Liver (tissue), 8 donors: ENCODE measurements at regions not wholly inside any gene's neighbourhood (a gene's known extent, or its start where the extent isn't known, plus 50 kb on each side); places are given as distances from the start of the nearest gene placed in this dataset.

ENCODE experiments used
- DNase-seq: peaks from one replicate; pipeline ENCODE4 v3.0.0-alpha.2; 2017; ENCODE audit warnings: low spot score
- H3K27ac ChIP-seq, 2 donors: one replicate each; pipeline ENCODE4 v1.7.0; 2013; ENCODE audit warnings: inconsistent platforms in 2 of 2, low read length in 2 of 2, control low read depth in 1 of 2, low read depth in 1 of 2, mild to moderate bottlenecking in 1 of 2
- H3K27me3 ChIP-seq, 4 donors: one replicate each; pipeline versions ENCODE4 v1.6.1 to v1.7.0; 2013; ENCODE audit warnings: low read length in 3 of 4, inconsistent platforms in 1 of 4, mild to moderate bottlenecking in 1 of 4, moderate library complexity in 1 of 4; ENCODE audit not compliant: control insufficient read depth in 4 of 4, insufficient read depth in 4 of 4
- H3K36me3 ChIP-seq, 4 donors: one replicate each; pipeline versions ENCODE4 v1.6.1 to v1.7.0; 2013; ENCODE audit warnings: low read length in 3 of 4, mild to moderate bottlenecking in 3 of 4, low read depth in 1 of 4, moderate library complexity in 1 of 4; ENCODE audit not compliant: control insufficient read depth in 4 of 4, insufficient read depth in 3 of 4
- H3K4me1 ChIP-seq, 4 donors: one replicate each; pipeline versions ENCODE4 v1.6.1 to v1.7.0; 2013; ENCODE audit warnings: low read length in 3 of 4, mild to moderate bottlenecking in 3 of 4, moderate library complexity in 1 of 4; ENCODE audit not compliant: control insufficient read depth in 4 of 4, insufficient read depth in 4 of 4
- H3K4me3 ChIP-seq, 3 donors: one replicate each; pipeline versions ENCODE4 v1.6.1 to v1.7.0; 2013; ENCODE audit warnings: low read length in 3 of 3, control low read depth in 1 of 3, low read depth in 1 of 3, mild to moderate bottlenecking in 1 of 3
- H3K9ac ChIP-seq, 2 donors: one replicate each; pipeline ENCODE4 v1.7.0; 2013; ENCODE audit warnings: low read length in 2 of 2, mild to moderate bottlenecking in 2 of 2, moderate library complexity in 2 of 2, control low read depth in 1 of 2, low read depth in 1 of 2
- H3K9me3 ChIP-seq, 4 donors: one replicate each; pipeline versions ENCODE4 v1.6.1 to v1.7.0; 2013; ENCODE audit warnings: low read length in 3 of 4; ENCODE audit not compliant: control insufficient read depth in 4 of 4
- EGR1 ChIP-seq, 2 donors: IDR thresholded peaks; 2 replicates each; pipeline ENCODE4 v1.6.1; 2016 to 2018; ENCODE audit warnings: antibody characterized with exemption in 2 of 2, low read depth in 2 of 2
- FOXA1 ChIP-seq: IDR thresholded peaks from 2 replicates; pipeline ENCODE4 v1.6.1; 2016; ENCODE audit warnings: antibody characterized with exemption
- FOXA2 ChIP-seq: IDR thresholded peaks from 2 replicates; pipeline ENCODE4 v1.6.1; 2016; ENCODE audit warnings: antibody characterized with exemption
- GABPA ChIP-seq, 2 donors: IDR thresholded peaks in 1 of 2; conservative IDR thresholded peaks in 1 of 2; 2 replicates each; pipeline ENCODE4 v1.6.1; 2016; ENCODE audit warnings: antibody characterized with exemption in 2 of 2, mild to moderate bottlenecking in 1 of 2, moderate library complexity in 1 of 2
- HNF4A ChIP-seq, 2 donors: conservative IDR thresholded peaks; 2 replicates each; pipeline ENCODE4 v1.6.1; 2016; ENCODE audit warnings: antibody characterized with exemption in 2 of 2, mild to moderate bottlenecking in 2 of 2
- HNF4G ChIP-seq: IDR thresholded peaks from 2 replicates; pipeline ENCODE4 v1.6.1; 2016; ENCODE audit warnings: antibody characterized with exemption
- JUND ChIP-seq, 2 donors: IDR thresholded peaks; 2 replicates each; pipeline ENCODE4 v1.6.1; 2016; ENCODE audit warnings: antibody characterized with exemption in 2 of 2
- MAX ChIP-seq: IDR thresholded peaks from 2 replicates; pipeline ENCODE4 v1.6.1; 2016; ENCODE audit warnings: antibody characterized with exemption
- NR2F2 ChIP-seq: IDR thresholded peaks from 2 replicates; pipeline ENCODE4 v1.6.1; 2016; ENCODE audit warnings: antibody characterized with exemption
- RAD21 ChIP-seq, 2 donors: IDR thresholded peaks; 2 replicates each; pipeline ENCODE4 v1.6.1; 2016; ENCODE audit warnings: antibody characterized with exemption in 2 of 2, mild to moderate bottlenecking in 2 of 2
- RXRA ChIP-seq, 2 donors: IDR thresholded peaks; 2 replicates each; pipeline ENCODE4 v1.6.1; 2017 to 2018; ENCODE audit warnings: antibody characterized with exemption in 2 of 2, mild to moderate bottlenecking in 1 of 2
- SP1 ChIP-seq: IDR thresholded peaks from 2 replicates; pipeline ENCODE4 v1.6.1; 2018; ENCODE audit warnings: antibody characterized with exemption, mild to moderate bottlenecking
- TAF1 ChIP-seq: conservative IDR thresholded peaks from 2 replicates; pipeline ENCODE4 v1.6.1; 2016; ENCODE audit warnings: antibody characterized with exemption, mild to moderate bottlenecking
- YY1 ChIP-seq: IDR thresholded peaks from 2 replicates; pipeline ENCODE4 v1.6.1; 2016; ENCODE audit warnings: antibody characterized with exemption, mild to moderate bottlenecking
- ZBTB33 ChIP-seq: IDR thresholded peaks from 2 replicates; pipeline ENCODE4 v1.6.1; 2016; ENCODE audit warnings: antibody characterized with exemption
- WGBS: extraction: QIAGEN DNeasy Blood & Tissue Kit; methylation state at CpG from one replicate; pipeline ENCODE4 v1.1.7; 2013; 5-methylcytosine and 5-hydroxymethylcytosine counted together
- TF ChIP-seq, protein P1 (sequence below): IDR thresholded peaks from 2 replicates; pipeline ENCODE4 v1.6.1; 2016; ENCODE audit warnings: antibody characterized with exemption, mild to moderate bottlenecking
- TF ChIP-seq, protein P2 (sequence below): IDR thresholded peaks from 2 replicates; pipeline ENCODE4 v1.6.1; 2016; ENCODE audit warnings: antibody characterized with exemption
- TF ChIP-seq, protein P3 (sequence below): fragments of 150-350 bp; IDR thresholded peaks from 2 replicates; pipeline ENCODE4 v1.5.1; 2017; ENCODE audit warnings: improper control_type of control experiment, low read depth, low read length; ENCODE audit not compliant: missing input control
- donor health status: healthy.
- donor health status: healthy.
- donor health status: healthy.
- donor health status: healthy.
- donor health status: healthy.

DNA sequence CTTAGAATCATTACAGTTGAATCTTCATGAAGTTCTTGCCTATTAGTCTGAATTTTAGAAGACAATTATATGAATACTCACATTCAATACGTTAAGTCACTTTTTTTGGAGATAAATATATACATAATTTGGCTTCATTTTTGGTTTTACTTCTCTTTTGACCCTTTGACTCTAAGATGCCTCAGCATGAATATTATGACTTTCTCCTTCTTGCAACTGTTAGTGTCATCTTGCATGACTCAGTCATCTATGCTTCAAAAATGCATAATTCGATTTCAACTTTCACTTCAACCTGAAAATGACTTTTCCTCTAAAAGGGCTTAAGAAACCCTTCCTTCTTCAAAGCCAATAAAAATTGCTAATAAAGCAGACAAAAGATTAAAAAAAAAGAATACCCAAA is 1427.5 kb downstream of the ADGRL3 start:
- WGBS = 73% methylated on average over 2 of the region's 2 CpGs
- TF ChIP-seq SP1 (no peak), HNF4A (conservative IDR thresholded peaks at IDR 0.05) (no peak)

DNA sequence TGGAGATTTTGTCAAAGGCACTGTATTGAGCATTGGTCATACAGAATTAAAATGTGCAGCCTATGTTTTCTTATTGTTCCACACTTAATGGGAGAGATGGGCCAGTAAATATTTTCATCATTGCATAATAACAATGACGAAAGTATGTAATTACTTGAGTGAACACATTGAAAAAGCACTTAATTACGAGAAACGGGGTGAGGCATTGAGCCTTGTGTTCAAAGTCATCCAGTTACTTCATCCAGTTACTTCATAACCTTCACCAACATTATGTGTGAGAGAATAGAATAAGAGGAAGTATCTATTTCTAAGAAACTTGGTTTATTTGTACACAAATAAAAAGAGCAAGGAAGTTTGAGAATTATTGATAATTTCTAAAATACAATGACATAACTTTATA is 1427.0 kb downstream of the ADGRL3 start:
- Histone ChIP-seq H3K36me3 (no peaks in the 10 kb centered on the region), H3K27me3 (no peaks in the 10 kb centered on the region), H3K4me1 (no peaks in the 10 kb centered on the region), H3K4me3 (no peak overlapping the region), H3K27ac (no peak overlapping the region), H3K9me3 (peaks cover 0 to 4% (median under 1%) of the 10 kb centered on the region in 4 donors), H3K9ac (no peak overlapping the region)
- WGBS = 65% methylated on average over 3 of the region's 3 CpGs
- TF ChIP-seq JUND (IDR thresholded peaks at IDR 0.05) = no peak
- no peak for TF ChIP-seq FOXA1
- TF ChIP-seq RAD21 (IDR thresholded peaks at IDR 0.05) = no peak
- TF ChIP-seq SP1 = no peak
- no peak for TF ChIP-seq YY1
- TF ChIP-seq NR2F2 = no peak
- no peak for TF ChIP-seq EGR1 (IDR thresholded peaks at IDR 0.05; ENCODE audit: low read depth in 2 of 2)
- no peak for TF ChIP-seq TAF1
- no peak for TF ChIP-seq ZBTB33
- no peak for TF ChIP-seq HNF4A (conservative IDR thresholded peaks at IDR 0.05)
- TF ChIP-seq GABPA (IDR thresholded peaks at IDR 0.05 in 1 of 2, conservative IDR thresholded peaks at IDR 0.05 in 1 of 2) = no peak
- no peak for TF ChIP-seq RXRA (IDR thresholded peaks at IDR 0.05)
- TF ChIP-seq, protein P1, sequence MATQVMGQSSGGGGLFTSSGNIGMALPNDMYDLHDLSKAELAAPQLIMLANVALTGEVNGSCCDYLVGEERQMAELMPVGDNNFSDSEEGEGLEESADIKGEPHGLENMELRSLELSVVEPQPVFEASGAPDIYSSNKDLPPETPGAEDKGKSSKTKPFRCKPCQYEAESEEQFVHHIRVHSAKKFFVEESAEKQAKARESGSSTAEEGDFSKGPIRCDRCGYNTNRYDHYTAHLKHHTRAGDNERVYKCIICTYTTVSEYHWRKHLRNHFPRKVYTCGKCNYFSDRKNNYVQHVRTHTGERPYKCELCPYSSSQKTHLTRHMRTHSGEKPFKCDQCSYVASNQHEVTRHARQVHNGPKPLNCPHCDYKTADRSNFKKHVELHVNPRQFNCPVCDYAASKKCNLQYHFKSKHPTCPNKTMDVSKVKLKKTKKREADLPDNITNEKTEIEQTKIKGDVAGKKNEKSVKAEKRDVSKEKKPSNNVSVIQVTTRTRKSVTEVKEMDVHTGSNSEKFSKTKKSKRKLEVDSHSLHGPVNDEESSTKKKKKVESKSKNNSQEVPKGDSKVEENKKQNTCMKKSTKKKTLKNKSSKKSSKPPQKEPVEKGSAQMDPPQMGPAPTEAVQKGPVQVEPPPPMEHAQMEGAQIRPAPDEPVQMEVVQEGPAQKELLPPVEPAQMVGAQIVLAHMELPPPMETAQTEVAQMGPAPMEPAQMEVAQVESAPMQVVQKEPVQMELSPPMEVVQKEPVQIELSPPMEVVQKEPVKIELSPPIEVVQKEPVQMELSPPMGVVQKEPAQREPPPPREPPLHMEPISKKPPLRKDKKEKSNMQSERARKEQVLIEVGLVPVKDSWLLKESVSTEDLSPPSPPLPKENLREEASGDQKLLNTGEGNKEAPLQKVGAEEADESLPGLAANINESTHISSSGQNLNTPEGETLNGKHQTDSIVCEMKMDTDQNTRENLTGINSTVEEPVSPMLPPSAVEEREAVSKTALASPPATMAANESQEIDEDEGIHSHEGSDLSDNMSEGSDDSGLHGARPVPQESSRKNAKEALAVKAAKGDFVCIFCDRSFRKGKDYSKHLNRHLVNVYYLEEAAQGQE = no peak
- no peak for TF ChIP-seq FOXA2
- TF ChIP-seq HNF4G = no peak
- TF ChIP-seq, protein P2, sequence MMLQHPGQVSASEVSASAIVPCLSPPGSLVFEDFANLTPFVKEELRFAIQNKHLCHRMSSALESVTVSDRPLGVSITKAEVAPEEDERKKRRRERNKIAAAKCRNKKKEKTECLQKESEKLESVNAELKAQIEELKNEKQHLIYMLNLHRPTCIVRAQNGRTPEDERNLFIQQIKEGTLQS = no peak
- TF ChIP-seq, protein P3, sequence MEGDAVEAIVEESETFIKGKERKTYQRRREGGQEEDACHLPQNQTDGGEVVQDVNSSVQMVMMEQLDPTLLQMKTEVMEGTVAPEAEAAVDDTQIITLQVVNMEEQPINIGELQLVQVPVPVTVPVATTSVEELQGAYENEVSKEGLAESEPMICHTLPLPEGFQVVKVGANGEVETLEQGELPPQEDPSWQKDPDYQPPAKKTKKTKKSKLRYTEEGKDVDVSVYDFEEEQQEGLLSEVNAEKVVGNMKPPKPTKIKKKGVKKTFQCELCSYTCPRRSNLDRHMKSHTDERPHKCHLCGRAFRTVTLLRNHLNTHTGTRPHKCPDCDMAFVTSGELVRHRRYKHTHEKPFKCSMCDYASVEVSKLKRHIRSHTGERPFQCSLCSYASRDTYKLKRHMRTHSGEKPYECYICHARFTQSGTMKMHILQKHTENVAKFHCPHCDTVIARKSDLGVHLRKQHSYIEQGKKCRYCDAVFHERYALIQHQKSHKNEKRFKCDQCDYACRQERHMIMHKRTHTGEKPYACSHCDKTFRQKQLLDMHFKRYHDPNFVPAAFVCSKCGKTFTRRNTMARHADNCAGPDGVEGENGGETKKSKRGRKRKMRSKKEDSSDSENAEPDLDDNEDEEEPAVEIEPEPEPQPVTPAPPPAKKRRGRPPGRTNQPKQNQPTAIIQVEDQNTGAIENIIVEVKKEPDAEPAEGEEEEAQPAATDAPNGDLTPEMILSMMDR = no peak
- TF ChIP-seq MAX = no peak
- no peak for DNase-seq

More for the DNA sequence above, 1427.5 kb downstream of the ADGRL3 start:
- Histone ChIP-seq H3K9me3 (peaks cover 0 to 4% (median under 1%) of the 10 kb centered on the region in 4 donors), H3K36me3 (no peaks in the 10 kb centered on the region), H3K4me3 (no peak overlapping the region), H3K27me3 (no peaks in the 10 kb centered on the region), H3K27ac (no peak overlapping the region), H3K9ac (no peak overlapping the region), H3K4me1 (no peaks in the 10 kb centered on the region)
- DNase-seq = no peak
